AG04449 (cell line): ENCODE measurements at regions not wholly inside any gene's neighbourhood (a gene's known extent, or its start where the extent isn't known, plus 50 kb on each side); places are given as distances from the start of the nearest gene placed in this dataset.

Experiments
- CTCF ChIA-PET: fragments of 350-600 bp; formaldehyde crosslinking; extraction: SDS; loops from one replicate; lab custom pipeline; 2021; ENCODE audit warnings: antibody characterized with exemption; lab: Yijun Ruan, JAX
- POLR2A ChIA-PET: fragments of 400-600, 350-600 bp; formaldehyde crosslinking; extraction: SDS; loops from one replicate; lab custom pipeline; 2020; ENCODE audit warnings: antibody characterized with exemption, inconsistent platforms; lab: Yijun Ruan, JAX
- DNase-seq: peaks from one replicate; pipeline ENCODE4 v3.0.0-alpha.2; 2010; ENCODE audit warnings: low read depth, low spot score
- H3K4me3 ChIP-seq: 2 replicates; pipeline ENCODE4 v1.5.1; 2011; ENCODE audit warnings: low read depth, mild to moderate bottlenecking, control low read depth, low read length
- TF ChIP-seq, protein P1 (sequence below): IDR thresholded peaks from one replicate; pipeline ENCODE4 v1.5.1; 2011; ENCODE audit warnings: mild to moderate bottlenecking, moderate library complexity, low read length, control low read depth, inconsistent platforms; ENCODE audit not compliant: insufficient read depth; ENCODE audit errors: missing control alignments

DNA sequence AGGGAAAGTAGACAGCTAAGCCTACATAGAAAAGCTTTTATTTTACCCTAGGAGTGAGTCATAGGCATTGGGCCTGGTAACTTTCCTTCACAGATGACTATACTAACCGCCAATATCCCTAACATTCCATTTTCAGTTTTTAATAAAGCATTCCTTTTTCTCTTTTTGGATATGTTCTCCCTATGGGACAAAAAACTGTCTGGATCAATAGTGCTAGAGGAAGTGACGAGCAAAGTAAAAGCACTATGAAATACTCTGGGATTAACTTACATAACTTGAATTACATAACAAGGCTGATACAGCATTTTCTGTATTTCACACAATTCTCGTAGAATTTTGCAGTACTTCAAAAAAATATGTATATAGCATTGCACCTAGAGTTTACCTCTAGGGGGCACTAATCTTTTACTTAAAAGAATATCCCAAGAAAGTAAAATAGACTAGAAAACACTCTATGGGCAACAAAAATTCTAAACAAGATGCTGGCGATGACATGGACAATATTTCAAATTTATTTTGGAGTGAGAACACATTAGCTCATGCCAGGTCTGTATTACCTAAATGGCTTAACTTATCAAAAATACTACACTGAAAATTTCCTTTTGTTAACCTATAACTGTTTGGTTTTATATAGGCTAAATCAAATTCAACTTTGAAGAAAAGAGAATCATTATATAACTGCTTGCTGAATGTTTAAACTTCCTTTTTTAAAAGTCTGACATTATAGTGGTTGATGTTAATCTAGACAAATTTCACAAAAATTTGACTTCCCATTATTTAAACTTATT lies 66.3 kb upstream of the DST start:
- POLR2A ChIA-PET, result interaction anchor here (0.6 kb wide), 2 partner anchors 16 to 67 kb away, joined by 3 read pairs; partner anchors contain the start of gene DST

DNA sequence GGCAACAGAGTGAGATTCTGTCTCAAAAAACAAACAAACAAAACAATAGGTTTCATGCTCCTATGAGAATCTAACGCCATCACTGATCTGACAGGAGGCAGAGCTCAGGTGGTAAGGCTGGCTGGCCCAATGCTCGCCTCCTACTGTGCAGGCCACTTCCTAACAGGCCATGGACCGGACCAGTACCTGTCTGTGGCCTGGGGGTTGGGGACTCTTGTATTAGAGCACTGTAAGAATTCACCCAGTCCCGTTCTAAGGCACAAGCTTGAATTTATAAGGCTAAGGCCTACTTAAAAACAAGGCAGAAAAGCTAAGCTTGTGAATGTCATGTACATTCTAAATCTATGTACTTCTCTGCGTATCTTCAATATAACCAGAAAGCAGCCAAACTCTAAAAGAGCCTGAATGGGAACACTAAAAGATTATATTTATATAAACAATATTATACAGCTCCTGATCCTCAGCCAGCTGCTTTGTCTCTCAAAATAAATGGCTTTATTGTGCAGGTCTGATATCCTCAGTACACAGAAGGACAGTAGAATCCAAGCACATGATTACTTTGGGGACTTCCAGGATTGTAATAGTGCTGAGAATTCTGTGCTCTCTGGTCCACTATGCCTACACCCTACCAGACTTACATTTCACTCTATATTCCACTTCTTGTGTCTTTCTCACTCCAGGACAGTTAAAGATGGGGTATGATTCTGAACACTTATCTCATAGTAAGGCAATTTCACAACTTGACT lies 64.5 kb upstream of the DST start:
- POLR2A ChIA-PET, result no interaction called here
- no peak for DNase-seq
- CTCF ChIA-PET, result interaction anchor here (1.1 to 7.2 kb wide), 5 partner anchors 9 to 157 kb away, joined by 3 to 86 read pairs (median 31); no protein-coding TSS in a partner anchor
- no peak overlapping the region for H3K4me3 ChIP-seq
- TF ChIP-seq, protein P1, sequence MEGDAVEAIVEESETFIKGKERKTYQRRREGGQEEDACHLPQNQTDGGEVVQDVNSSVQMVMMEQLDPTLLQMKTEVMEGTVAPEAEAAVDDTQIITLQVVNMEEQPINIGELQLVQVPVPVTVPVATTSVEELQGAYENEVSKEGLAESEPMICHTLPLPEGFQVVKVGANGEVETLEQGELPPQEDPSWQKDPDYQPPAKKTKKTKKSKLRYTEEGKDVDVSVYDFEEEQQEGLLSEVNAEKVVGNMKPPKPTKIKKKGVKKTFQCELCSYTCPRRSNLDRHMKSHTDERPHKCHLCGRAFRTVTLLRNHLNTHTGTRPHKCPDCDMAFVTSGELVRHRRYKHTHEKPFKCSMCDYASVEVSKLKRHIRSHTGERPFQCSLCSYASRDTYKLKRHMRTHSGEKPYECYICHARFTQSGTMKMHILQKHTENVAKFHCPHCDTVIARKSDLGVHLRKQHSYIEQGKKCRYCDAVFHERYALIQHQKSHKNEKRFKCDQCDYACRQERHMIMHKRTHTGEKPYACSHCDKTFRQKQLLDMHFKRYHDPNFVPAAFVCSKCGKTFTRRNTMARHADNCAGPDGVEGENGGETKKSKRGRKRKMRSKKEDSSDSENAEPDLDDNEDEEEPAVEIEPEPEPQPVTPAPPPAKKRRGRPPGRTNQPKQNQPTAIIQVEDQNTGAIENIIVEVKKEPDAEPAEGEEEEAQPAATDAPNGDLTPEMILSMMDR, result no peak

More for the DNA sequence above, 66.3 kb upstream of the DST start:
- TF ChIP-seq, protein P1, result no peak
- CTCF ChIA-PET, result interaction anchor here (0.7 to 7.2 kb wide), 31 partner anchors 9 to 607 kb away, joined by 3 to 86 read pairs (median 4); no protein-coding TSS in a partner anchor
- no peak overlapping the region for H3K4me3 ChIP-seq
- DNase-seq, result no peak

DNA sequence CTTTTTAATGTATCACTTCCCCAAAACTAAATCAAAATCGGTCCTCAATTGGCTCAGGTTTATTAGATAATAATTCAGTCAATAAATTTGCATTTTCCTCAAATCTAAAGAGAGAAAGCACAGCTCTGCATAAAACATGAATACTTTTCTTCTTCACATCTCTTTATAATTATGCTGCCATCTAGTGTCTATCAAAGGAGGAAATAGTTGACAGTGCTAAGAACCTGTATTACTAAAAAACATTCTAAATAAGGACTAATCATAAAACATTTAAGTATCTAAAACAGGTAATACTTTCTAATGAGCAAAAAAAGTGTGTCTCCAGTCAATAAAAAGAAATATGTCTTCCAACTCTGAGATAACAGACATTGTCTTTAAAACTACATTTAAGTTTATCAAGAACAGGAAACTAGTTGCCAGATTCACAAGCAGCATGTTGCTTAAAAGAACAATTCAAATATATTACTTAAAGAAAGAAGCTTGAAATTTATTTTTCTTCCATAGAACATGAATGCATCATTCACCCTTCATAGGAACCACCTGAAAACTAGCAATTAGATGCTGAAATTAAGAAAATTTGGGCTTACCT lies 56.5 kb upstream of the DST start:
- DNase-seq, result no peak
- TF ChIP-seq, protein P1, result peak; percentile 30
- H3K4me3 ChIP-seq, result no peak overlapping the region
- ChIA-PET POLR2A (no interaction called here), CTCF (interaction anchor here (0.7 to 9.3 kb wide), 31 partner anchors 9 to 342 kb away, joined by 3 to 101 read pairs (median 4); partner anchors contain the start of gene DST)

DNA sequence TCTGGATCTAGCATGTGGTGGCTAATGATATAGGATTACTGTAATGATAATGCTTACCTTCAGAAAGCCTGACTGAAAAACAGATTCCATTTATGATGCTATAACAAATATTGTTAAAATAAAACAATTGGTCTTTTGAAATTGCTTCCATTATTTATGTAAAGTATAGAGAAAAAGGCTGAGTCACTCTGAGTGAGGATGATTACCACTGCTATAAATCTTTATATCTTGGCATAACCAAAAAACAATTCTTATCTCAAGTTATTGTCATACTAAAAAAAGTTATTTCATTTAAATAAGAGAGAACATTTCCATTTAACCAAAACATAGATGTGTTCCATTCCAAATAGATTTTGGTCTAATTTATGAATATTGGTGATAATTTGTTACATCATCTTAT lies 53.0 kb upstream of the DST start:
- no peak overlapping the region for H3K4me3 ChIP-seq
- ChIA-PET CTCF (interaction anchor here (5.3 to 9.3 kb wide), 2 partner anchors 13 to 58 kb away, joined by 51 to 101 read pairs; no protein-coding TSS in a partner anchor), POLR2A (no interaction called here)
- TF ChIP-seq, protein P1, result no peak
- no peak for DNase-seq

DNA sequence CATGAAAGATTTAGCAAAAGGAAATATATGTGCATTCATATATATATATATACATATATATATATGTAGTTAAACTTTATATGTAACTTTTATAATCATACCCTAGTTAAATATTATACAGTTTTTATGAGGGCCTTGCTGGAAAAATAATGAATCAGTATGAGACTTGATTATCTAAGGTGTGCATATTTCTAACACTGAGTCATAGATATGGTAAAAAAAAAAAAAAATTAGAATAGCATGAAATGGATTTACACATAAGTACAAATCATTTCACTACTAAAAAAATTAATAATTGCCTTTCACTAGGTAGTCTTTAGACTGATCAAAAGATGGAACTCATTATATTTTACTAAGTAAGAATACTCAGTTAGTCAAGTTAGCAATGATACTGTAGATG lies 51.3 kb upstream of the DST start:
- POLR2A ChIA-PET, result no interaction called here
- no peak overlapping the region for H3K4me3 ChIP-seq
- CTCF ChIA-PET, result interaction anchor here (2.3 to 5.6 kb wide), 2 partner anchors 14 to 19 kb away, joined by 9 to 31 read pairs; no protein-coding TSS in a partner anchor
- TF ChIP-seq, protein P1, result no peak
- DNase-seq, result no peak
